ENCODE measurements at regions not wholly inside any gene's neighbourhood (a gene's known extent, or its start where the extent isn't known, plus 50 kb on each side); places are given as distances from the start of the nearest gene placed in this dataset.

GRCh38 chr15:67947254-67948039, 106.7 kb upstream of the PIAS1 start:
- TF ChIP-seq CTCF (conservative IDR thresholded peaks at IDR 0.05; ENCODE audit: low read depth, low read length) (no peak), EZH2 (IDR thresholded peaks at IDR 0.05; ENCODE audit: low read length, unreplicated experiment) (no peak), EZH2phosphoT487 (IDR thresholded peaks at IDR 0.05; ENCODE audit: borderline replicate concordance, low read length) (no peak)
